ENCODE measurements at regions not wholly inside any gene's neighbourhood (a gene's known extent, or its start where the extent isn't known, plus 50 kb on each side); places are given as distances from the start of the nearest gene placed in this dataset.

DNA sequence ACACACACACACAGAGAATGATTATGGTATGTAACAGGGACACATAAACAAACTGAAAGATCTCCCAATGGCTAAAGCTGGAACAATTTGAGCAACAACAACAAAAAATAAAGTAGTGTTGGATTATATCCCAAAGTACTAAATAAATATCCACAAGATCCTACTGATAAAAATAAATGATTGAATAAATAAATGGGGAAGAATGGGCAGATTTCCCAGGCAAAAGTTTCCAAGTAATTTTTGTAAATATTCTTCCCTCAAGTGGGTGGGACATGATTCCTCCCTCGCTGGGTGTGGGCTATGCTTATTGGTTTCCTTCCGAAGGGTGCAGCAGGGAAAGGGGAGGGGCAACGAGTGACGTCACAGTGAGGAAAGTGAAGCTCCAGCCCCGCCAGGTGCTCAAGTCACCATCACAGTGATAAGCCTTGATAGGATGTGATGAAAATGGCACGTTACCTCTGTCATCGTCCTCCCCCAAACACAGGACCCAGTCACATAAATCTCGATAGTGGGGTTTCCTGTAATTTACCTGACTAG, 295.3 kb downstream of the DRD1 start:
- Mint-ChIP-seq H3K4me3 (no peak overlapping the region), H3K27ac (no peak overlapping the region), H3K27me3 (no peaks in the 10 kb centered on the region), H3K36me3 (ENCODE audit: low read depth) (no peaks in the 10 kb centered on the region), H3K4me1 (no peaks in the 10 kb centered on the region), H3K9me3 (ENCODE audit: low read depth) (peaks cover 10% of the 10 kb centered on the region)
- ATAC-seq (no peak), DNase-seq (no peak)
- ChIA-PET POLR2A (no interaction called here), CTCF (no interaction called here)
- intact Hi-C loops (cut with DNase I, micrococcal nuclease) = no loop called here

DNA sequence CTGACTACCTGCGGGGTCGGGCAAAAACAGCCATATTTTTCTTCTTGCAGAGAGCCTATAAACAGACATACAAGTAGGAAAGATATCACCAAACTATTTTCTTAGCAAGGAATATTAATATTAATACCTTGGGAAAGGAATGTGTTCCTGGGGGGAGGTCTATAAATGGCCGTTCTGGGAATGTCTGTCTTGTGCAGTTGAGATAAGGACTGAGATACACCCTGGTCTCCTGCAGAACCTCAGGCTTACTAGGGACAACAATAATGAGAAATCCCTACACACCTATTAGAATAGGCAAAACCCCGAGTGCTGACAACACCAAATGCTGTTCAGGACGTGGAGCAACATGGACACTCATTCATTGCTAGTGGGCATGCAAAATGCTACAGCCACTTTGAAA, 297.2 kb downstream of the DRD1 start:
- CTCF ChIA-PET = no interaction called here
- no peak overlapping the region for H3K4me3 Mint-ChIP-seq
- no peak overlapping the region for H3K27ac Mint-ChIP-seq
- intact Hi-C loops (cut with DNase I, micrococcal nuclease) = no loop called here
- no peaks in the 10 kb centered on the region for H3K36me3 Mint-ChIP-seq (ENCODE audit: low read depth)
- DNase-seq = no peak
- POLR2A ChIA-PET = no interaction called here
- no peak for ATAC-seq
- peaks cover 3% of the 10 kb centered on the region for H3K27me3 Mint-ChIP-seq
- H3K9me3 Mint-ChIP-seq (ENCODE audit: low read depth) = peaks cover 10% of the 10 kb centered on the region
- H3K4me1 Mint-ChIP-seq = no peaks in the 10 kb centered on the region

DNA sequence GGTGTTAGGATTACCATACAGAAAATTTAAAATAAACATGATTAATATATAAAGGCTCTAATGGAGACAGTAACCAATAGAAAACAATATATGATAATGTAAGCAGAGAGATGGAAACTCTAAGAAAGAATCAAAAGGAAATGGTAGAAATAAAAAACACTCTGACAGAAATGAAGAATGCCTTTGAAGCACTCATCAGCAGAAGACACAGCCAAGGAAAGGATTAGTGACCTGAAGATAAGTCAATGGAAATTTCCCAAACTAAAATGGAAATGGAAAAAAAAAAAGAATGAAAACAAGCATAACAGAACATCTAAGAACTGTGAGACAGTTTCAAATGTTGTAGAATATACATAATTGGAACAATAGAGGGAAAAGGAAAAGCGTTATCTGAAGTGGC, 302.6 kb downstream of the DRD1 start:
- peaks cover 23% of the 10 kb centered on the region for H3K9me3 Mint-ChIP-seq (ENCODE audit: low read depth)
- no peak overlapping the region for H3K27ac Mint-ChIP-seq
- peaks cover 5% of the 10 kb centered on the region for H3K27me3 Mint-ChIP-seq
- DNase-seq (no peak), ATAC-seq (no peak)
- ChIA-PET POLR2A (no interaction called here), CTCF (no interaction called here)
- no peak overlapping the region for H3K4me3 Mint-ChIP-seq
- no peaks in the 10 kb centered on the region for H3K36me3 Mint-ChIP-seq (ENCODE audit: low read depth)
- H3K4me1 Mint-ChIP-seq = no peaks in the 10 kb centered on the region
- intact Hi-C loops (cut with DNase I, micrococcal nuclease) = no loop called here

DNA sequence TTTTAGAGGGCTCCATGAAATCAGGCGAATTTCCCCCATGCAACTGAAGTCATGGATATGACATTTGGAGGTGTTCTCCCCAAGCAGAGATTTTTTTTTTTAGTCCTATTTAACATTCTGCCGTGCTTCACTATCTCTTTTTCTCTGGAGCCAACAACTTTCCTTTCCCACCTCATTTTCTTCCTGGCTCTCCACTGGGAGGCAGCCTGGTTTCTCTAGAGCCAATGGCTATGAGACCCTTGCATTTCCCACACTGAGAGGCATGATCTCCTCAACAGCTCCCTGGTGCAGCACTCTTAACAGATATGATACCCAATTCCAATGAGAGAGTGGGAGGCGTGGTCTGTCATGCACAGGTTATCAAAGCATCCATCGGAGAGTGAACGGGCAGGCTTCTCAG, 310.8 kb downstream of the DRD1 start:
- intact Hi-C loops (cut with DNase I, micrococcal nuclease) = no loop called here
- H3K27me3 Mint-ChIP-seq = peaks cover 3% of the 10 kb centered on the region
- H3K9me3 Mint-ChIP-seq (ENCODE audit: low read depth) = peaks cover 5% of the 10 kb centered on the region
- H3K27ac Mint-ChIP-seq = no peak overlapping the region
- no peak for DNase-seq
- no peak for ATAC-seq
- CTCF ChIA-PET = interaction anchor here (0.6 kb wide), 1 partner anchor 92 kb away, joined by 3 read pairs; no protein-coding TSS in a partner anchor
- H3K36me3 Mint-ChIP-seq (ENCODE audit: low read depth) = no peaks in the 10 kb centered on the region
- POLR2A ChIA-PET = no interaction called here
- H3K4me1 Mint-ChIP-seq = no peaks in the 10 kb centered on the region
- no peak overlapping the region for H3K4me3 Mint-ChIP-seq

DNA sequence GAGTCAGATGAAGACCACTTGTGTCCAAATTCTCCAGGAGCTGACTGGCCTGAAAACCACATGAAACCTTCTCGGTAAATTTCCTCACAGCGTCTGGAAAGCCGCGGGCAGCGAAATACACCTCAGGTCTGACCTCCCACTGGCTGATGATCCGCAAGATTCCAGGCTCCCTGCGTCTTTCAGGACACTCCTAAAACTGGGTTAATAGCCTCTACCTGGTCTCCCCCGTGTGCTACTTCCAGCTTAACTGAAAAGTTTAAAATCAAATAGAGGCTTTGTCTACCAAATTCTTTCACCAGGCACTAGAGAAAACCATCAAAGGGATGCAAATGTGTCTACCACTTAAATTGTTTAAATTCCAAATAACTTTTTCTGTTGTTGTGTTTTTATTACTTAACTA, 312.6 kb downstream of the DRD1 start:
- Mint-ChIP-seq H3K27ac (no peak overlapping the region), H3K4me1 (no peaks in the 10 kb centered on the region), H3K4me3 (no peak overlapping the region), H3K36me3 (ENCODE audit: low read depth) (no peaks in the 10 kb centered on the region), H3K27me3 (peaks cover 3% of the 10 kb centered on the region), H3K9me3 (ENCODE audit: low read depth) (peaks cover 4% of the 10 kb centered on the region)
- ChIA-PET POLR2A (no interaction called here), CTCF (no interaction called here)
- no peak for ATAC-seq
- intact Hi-C loops (cut with DNase I, micrococcal nuclease) = no loop called here
- no peak for DNase-seq

DNA sequence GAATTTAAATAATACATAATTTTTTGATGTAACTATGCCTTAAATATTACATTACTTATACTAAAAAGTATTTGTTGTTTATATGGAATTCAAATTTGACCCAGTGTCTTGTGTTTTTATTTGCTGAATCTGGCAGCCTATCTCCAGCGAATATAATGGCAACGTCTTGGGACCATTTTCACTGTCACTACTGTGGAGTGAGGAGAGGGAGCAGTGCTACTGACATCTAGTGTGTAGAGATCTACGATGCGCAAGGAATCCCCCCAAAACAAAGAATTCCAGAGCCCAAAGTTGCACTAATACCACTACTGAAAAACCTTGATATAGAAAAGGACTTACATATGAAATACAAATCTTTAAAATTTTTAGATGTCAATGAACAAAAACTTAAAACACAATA, 314.4 kb downstream of the DRD1 start:
- Mint-ChIP-seq H3K27me3 (peaks cover 5% of the 10 kb centered on the region), H3K4me3 (no peak overlapping the region), H3K27ac (no peak overlapping the region), H3K9me3 (ENCODE audit: low read depth) (no peaks in the 10 kb centered on the region), H3K36me3 (ENCODE audit: low read depth) (no peaks in the 10 kb centered on the region), H3K4me1 (no peaks in the 10 kb centered on the region)
- POLR2A ChIA-PET = no interaction called here
- CTCF ChIA-PET = no interaction called here
- intact Hi-C loops (cut with DNase I, micrococcal nuclease) = no loop called here
- DNase-seq = no peak
- no peak for ATAC-seq

DNA sequence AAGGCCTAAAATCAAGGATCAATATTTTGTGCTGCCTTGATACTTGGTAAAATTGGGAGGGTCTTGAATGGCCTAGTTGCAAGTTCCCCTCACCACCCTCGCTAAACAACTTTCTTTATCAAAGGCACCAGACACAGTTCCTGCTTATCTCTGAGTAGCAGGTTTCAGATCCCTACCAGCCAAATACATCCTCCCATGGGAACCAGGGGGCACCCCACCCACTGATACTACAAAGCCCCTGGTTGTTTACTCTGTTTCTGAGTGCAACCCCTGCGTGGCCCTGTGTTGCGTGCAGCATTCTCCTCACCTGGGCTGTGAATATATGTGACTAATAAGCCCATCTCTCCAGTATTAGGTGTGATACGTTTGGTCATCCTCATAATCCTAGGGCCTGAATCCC, 314.9 kb downstream of the DRD1 start:
- H3K27ac Mint-ChIP-seq = no peak overlapping the region
- no peaks in the 10 kb centered on the region for H3K4me1 Mint-ChIP-seq
- ChIA-PET CTCF (no interaction called here), POLR2A (no interaction called here)
- H3K36me3 Mint-ChIP-seq (ENCODE audit: low read depth) = no peaks in the 10 kb centered on the region
- no peak for ATAC-seq
- no peak for DNase-seq
- H3K9me3 Mint-ChIP-seq (ENCODE audit: low read depth) = no peaks in the 10 kb centered on the region
- intact Hi-C loops (cut with DNase I, micrococcal nuclease) = no loop called here
- H3K27me3 Mint-ChIP-seq = peaks cover 5% of the 10 kb centered on the region
- no peak overlapping the region for H3K4me3 Mint-ChIP-seq

DNA sequence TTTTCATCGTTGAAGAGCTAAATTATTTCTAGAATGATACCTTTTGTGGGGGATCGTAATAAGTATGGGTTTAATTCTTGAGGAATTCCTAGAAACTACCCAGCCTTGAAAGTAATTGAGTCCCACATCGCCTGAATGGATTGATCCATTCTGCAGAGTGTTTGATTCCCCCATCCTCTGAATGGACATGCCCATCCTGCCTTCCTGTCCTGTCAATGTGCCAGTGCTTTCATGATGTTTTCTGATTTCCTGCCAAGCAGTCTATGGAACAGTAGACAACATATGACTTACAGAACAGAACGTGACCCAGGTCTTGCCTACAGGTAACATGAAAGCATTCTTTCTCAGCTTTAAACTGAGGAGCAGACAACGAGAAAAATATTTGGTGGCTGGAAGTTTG, 319.2 kb downstream of the DRD1 start:
- no peak for DNase-seq

DNA sequence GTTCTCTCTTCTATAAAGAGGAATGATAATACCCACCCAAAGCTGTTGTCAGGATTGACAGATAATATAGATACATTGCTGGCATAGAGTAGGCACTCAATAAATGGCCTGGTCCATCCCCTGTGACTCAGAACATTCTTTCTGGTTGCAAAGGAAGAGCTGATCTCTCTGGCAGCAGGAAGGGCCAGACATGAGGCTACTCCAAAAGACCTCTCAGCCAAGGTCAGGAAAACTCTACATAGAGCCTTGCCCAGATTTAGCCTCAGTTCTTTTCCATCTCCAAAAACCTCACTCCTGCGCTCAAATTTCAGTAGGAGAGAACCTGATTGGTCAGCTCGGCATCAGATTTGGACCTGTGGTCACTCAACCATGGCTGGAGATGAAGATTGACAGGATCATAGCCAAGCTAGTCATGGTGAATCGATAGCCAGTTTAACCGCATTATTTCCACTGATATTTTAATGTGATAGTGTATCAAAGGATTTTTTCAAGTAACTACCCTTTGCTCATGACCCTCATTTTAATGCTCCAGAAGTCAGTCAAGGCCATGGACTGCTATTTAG, 319.6 kb downstream of the DRD1 start:
- no peak for DNase-seq
- Mint-ChIP-seq H3K9me3 (ENCODE audit: low read depth) (no peaks in the 10 kb centered on the region), H3K27ac (no peak overlapping the region), H3K4me3 (no peak overlapping the region), H3K27me3 (peaks cover 5% of the 10 kb centered on the region), H3K4me1 (no peaks in the 10 kb centered on the region), H3K36me3 (ENCODE audit: low read depth) (no peaks in the 10 kb centered on the region)
- ATAC-seq = no peak
- ChIA-PET CTCF (interaction anchor here (0.6 to 0.9 kb wide), 2 partner anchors 13 to 63 kb away, joined by 3 read pairs; no protein-coding TSS in a partner anchor), POLR2A (no interaction called here)
- intact Hi-C loops (cut with DNase I, micrococcal nuclease) = no loop called here

More for the DNA sequence above, 319.2 kb downstream of the DRD1 start:
- Mint-ChIP-seq H3K4me3 (no peak overlapping the region), H3K27me3 (peaks cover 5% of the 10 kb centered on the region), H3K9me3 (ENCODE audit: low read depth) (no peaks in the 10 kb centered on the region), H3K4me1 (no peaks in the 10 kb centered on the region), H3K36me3 (ENCODE audit: low read depth) (no peaks in the 10 kb centered on the region), H3K27ac (no peak overlapping the region)
- POLR2A ChIA-PET = no interaction called here
- intact Hi-C loops (cut with DNase I, micrococcal nuclease) = no loop called here
- no peak for ATAC-seq
- CTCF ChIA-PET = interaction anchor here (0.9 kb wide), 1 partner anchor 13 kb away, joined by 3 read pairs; no protein-coding TSS in a partner anchor

DNA sequence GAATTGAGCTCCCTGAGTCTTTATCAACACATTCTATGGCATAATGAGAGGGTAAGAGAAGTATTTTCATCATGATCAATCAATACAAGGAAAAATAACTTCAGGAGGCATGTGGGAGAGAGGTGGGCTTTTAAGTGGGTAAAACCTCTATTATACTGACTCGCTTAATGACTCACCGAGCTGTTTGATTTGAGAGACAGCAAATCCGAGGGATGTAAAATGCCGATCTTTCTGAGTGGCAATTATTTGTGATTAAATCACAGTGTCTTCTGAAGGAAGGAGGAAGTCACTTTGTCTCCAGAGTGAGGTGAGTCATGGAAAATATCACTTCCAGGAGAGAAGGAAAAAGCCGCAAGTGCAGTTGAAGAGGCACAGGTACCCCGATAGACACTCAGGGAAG, 320.4 kb downstream of the DRD1 start:
- Mint-ChIP-seq H3K9me3 (ENCODE audit: low read depth) (no peaks in the 10 kb centered on the region), H3K4me3 (no peak overlapping the region), H3K36me3 (ENCODE audit: low read depth) (no peaks in the 10 kb centered on the region), H3K4me1 (no peaks in the 10 kb centered on the region), H3K27ac (no peak overlapping the region), H3K27me3 (peaks cover 5% of the 10 kb centered on the region)
- DNase-seq (no peak), ATAC-seq (no peak)
- intact Hi-C loops (cut with DNase I, micrococcal nuclease) = no loop called here
- ChIA-PET POLR2A (no interaction called here), CTCF (no interaction called here)

DNA sequence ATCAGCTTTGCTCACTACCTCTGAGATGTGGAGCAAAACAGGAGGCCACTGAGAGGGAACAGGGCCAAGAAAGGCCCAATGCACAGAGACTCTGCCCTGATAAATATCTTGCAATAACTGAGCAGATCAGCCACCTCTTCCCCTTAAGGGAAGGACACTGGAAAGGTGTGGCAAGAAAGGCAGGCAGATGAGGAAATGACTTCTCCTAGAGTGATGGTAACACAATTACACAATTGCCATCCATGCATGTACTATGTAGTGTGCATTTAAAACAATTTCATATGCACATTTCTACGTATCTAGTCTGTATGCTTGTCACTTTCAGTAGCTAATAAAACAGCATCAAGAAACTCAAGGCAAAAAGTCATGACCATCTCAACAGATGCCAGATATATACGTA, 322.5 kb downstream of the DRD1 start:
- Mint-ChIP-seq H3K27ac (no peak overlapping the region), H3K4me1 (no peaks in the 10 kb centered on the region), H3K9me3 (ENCODE audit: low read depth) (no peaks in the 10 kb centered on the region), H3K4me3 (no peak overlapping the region), H3K36me3 (ENCODE audit: low read depth) (no peaks in the 10 kb centered on the region), H3K27me3 (peaks cover 9% of the 10 kb centered on the region)
- intact Hi-C loops (cut with DNase I, micrococcal nuclease) = no loop called here
- DNase-seq = no peak
- ATAC-seq = no peak
- CTCF ChIA-PET = interaction anchor here (0.6 kb wide), 1 partner anchor 35 kb away, joined by 3 read pairs; no protein-coding TSS in a partner anchor
- POLR2A ChIA-PET = no interaction called here

DNA sequence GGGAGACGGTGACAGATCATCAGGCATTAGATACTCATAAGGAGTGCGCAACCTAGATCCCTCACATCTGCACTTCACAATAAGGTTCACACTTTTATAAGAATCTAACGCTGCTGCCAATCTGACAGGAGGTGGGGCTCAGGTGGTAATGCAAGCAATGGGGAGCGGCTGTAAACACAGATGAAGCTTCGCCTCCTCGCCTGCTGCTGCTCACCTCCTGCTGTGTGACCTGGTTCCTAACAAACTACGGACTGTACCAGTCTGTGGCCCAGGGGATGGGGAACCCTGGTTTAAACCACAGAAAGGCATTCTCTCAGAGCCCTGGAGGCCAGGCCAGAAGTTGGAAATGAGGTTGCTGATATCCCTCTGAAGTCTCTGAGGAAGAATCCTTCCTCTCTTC, 323.6 kb downstream of the DRD1 start:
- POLR2A ChIA-PET = no interaction called here

More for the DNA sequence above, 323.6 kb downstream of the DRD1 start:
- Mint-ChIP-seq H3K27ac (no peak overlapping the region), H3K4me3 (no peak overlapping the region), H3K36me3 (ENCODE audit: low read depth) (no peaks in the 10 kb centered on the region), H3K27me3 (peaks cover 8% of the 10 kb centered on the region), H3K9me3 (ENCODE audit: low read depth) (no peaks in the 10 kb centered on the region), H3K4me1 (no peaks in the 10 kb centered on the region)
- intact Hi-C loops (cut with DNase I, micrococcal nuclease) = no loop called here
- DNase-seq = no peak
- CTCF ChIA-PET = no interaction called here
- ATAC-seq = no peak
